ENCODE measurements at regions not wholly inside any gene's neighbourhood (a gene's known extent, or its start where the extent isn't known, plus 50 kb on each side); places are given as distances from the start of the nearest gene placed in this dataset.

GRCh38 chr14:85468816-85469215 is 61.1 kb upstream of the FLRT2 start:
- Mint-ChIP-seq H3K4me3 (no peak overlapping the region), H3K36me3 (ENCODE audit: low read depth) (no peaks in the 10 kb centered on the region), H3K4me1 (ENCODE audit: low read depth) (no peaks in the 10 kb centered on the region), H3K27me3 (no peaks in the 10 kb centered on the region), H3K9me3 (peaks cover 4% of the 10 kb centered on the region), H3K27ac (no peak overlapping the region)
- ATAC-seq (ENCODE audit: poor library complexity): no peak
- TF ChIP-seq CTCF (IDR thresholded peaks at IDR 0.05): no peak
- ChIA-PET POLR2A (no interaction called here), CTCF (no interaction called here)
- Histone ChIP-seq H3K27ac (ENCODE audit: low read depth in 1 of 2, low read length in 2 of 2) (no peak overlapping the region), H3K36me3 (ENCODE audit: insufficient read depth, low read length) (no peaks in the 10 kb centered on the region), H3K27me3 (ENCODE audit: control insufficient read depth in 1 of 2, insufficient read depth in 2 of 2, low read length in 2 of 2) (no peaks in the 10 kb centered on the region), H3K4me1 (ENCODE audit: insufficient read depth, low read length) (no peaks in the 10 kb centered on the region), H3K9me3 (ENCODE audit: control insufficient read depth in 1 of 2, insufficient read depth in 1 of 2, low read length in 2 of 2) (no peaks in the 10 kb centered on the region), H3K4me3 (ENCODE audit: low read length) (no peak overlapping the region)
- intact Hi-C loops (cut with DNase I, micrococcal nuclease): no loop called here
- no peak for DNase-seq

- Mint-ChIP-seq H3K36me3 (ENCODE audit: low read depth) (no peaks in the 10 kb centered on the region), H3K9me3 (no peaks in the 10 kb centered on the region), H3K27me3 (no peaks in the 10 kb centered on the region), H3K27ac (no peak overlapping the region), H3K4me1 (ENCODE audit: low read depth) (no peaks in the 10 kb centered on the region), H3K4me3 (no peak overlapping the region)
- Histone ChIP-seq H3K4me3 (ENCODE audit: low read length) (no peak overlapping the region), H3K9me3 (ENCODE audit: control insufficient read depth in 1 of 2, insufficient read depth in 1 of 2, low read length in 2 of 2) (peaks cover 0 to 3% of the 10 kb centered on the region in 2 experiments), H3K27ac (ENCODE audit: low read depth in 1 of 2, low read length in 2 of 2) (no peak overlapping the region), H3K4me1 (ENCODE audit: insufficient read depth, low read length) (no peaks in the 10 kb centered on the region), H3K36me3 (ENCODE audit: insufficient read depth, low read length) (no peaks in the 10 kb centered on the region), H3K27me3 (ENCODE audit: control insufficient read depth in 1 of 2, insufficient read depth in 2 of 2, low read length in 2 of 2) (no peaks in the 10 kb centered on the region)
- ATAC-seq (ENCODE audit: poor library complexity) (no peak), DNase-seq (no peak)
- CTCF ChIA-PET: no interaction called here
- no peak for TF ChIP-seq CTCF (IDR thresholded peaks at IDR 0.05)
- intact Hi-C loops (cut with DNase I, micrococcal nuclease): no loop called here
- POLR2A ChIA-PET: no interaction called here
Observed at GRCh38 chr14:85471156-85471555, 58.8 kb upstream of the FLRT2 start.

- Histone ChIP-seq H3K9me3 (ENCODE audit: control insufficient read depth in 1 of 2, insufficient read depth in 1 of 2, low read length in 2 of 2) (peaks cover 0 to 6% of the 10 kb centered on the region in 2 experiments), H3K27me3 (ENCODE audit: control insufficient read depth in 1 of 2, insufficient read depth in 2 of 2, low read length in 2 of 2) (no peaks in the 10 kb centered on the region), H3K4me3 (ENCODE audit: low read length) (no peak overlapping the region), H3K27ac (ENCODE audit: low read depth in 1 of 2, low read length in 2 of 2) (no peak overlapping the region), H3K36me3 (ENCODE audit: insufficient read depth, low read length) (no peaks in the 10 kb centered on the region), H3K4me1 (ENCODE audit: insufficient read depth, low read length) (no peaks in the 10 kb centered on the region)
- ATAC-seq (ENCODE audit: poor library complexity) (no peak), DNase-seq (no peak)
- no peaks in the 10 kb centered on the region for H3K27me3 Mint-ChIP-seq
- POLR2A ChIA-PET: no interaction called here
- no peaks in the 10 kb centered on the region for H3K9me3 Mint-ChIP-seq
- TF ChIP-seq CTCF (IDR thresholded peaks at IDR 0.05): no peak
- CTCF ChIA-PET: no interaction called here
- intact Hi-C loops (cut with DNase I, micrococcal nuclease): no loop called here
- no peaks in the 10 kb centered on the region for H3K36me3 Mint-ChIP-seq (ENCODE audit: low read depth)
- H3K4me3 Mint-ChIP-seq: no peak overlapping the region
- no peak overlapping the region for H3K27ac Mint-ChIP-seq
- H3K4me1 Mint-ChIP-seq (ENCODE audit: low read depth): no peaks in the 10 kb centered on the region
Observed at GRCh38 chr14:85471744-85472143, 58.2 kb upstream of the FLRT2 start.

Measured in CD4-positive, alpha-beta T cell (primary cell).